Psoas muscle (tissue), 7 donors: ENCODE measurements at regions not wholly inside any gene's neighbourhood (a gene's known extent, or its start where the extent isn't known, plus 50 kb on each side); places are given as distances from the start of the nearest gene placed in this dataset.

Experiments used
- ATAC-seq, 4 donors: fragments of 200-7000 bp; cut with Tn5 transposase; one replicate each; pipeline ENCODE4 v1.9.1; 2020; ENCODE audit warnings: moderate library complexity in 3 of 4, mild to moderate bottlenecking in 2 of 4
- DNase-seq, 2 donors: peaks; one replicate each; pipeline ENCODE4 v3.0.0-alpha.2; 2020
- H3K27ac ChIP-seq: fragments of 200-600 bp; one replicate; pipeline ENCODE4 v1.8.0; 2022
- H3K27me3 ChIP-seq, 3 donors: fragments of 200-600 bp in 1 of 3; one replicate each; pipeline versions ENCODE4 v1.6.1 to v1.8.0; 2013 to 2022; ENCODE audit warnings: low read length in 2 of 3, mild to moderate bottlenecking in 2 of 3, moderate library complexity in 1 of 3; ENCODE audit not compliant: insufficient read depth in 3 of 3
- H3K36me3 ChIP-seq, 2 donors: fragments of 200-600 bp in 1 of 2; one replicate each; pipeline versions ENCODE4 v1.6.1 to v1.8.0; 2013 to 2022; ENCODE audit warnings: low read depth in 1 of 2, mild to moderate bottlenecking in 1 of 2, moderate library complexity in 1 of 2; ENCODE audit not compliant: insufficient read depth in 1 of 2
- H3K4me1 ChIP-seq: fragments of 200-600 bp; one replicate; pipeline ENCODE4 v1.8.0; 2022
- H3K4me3 ChIP-seq: fragments of 200-600 bp; one replicate; pipeline ENCODE4 v1.8.0; 2022; ENCODE audit warnings: mild to moderate bottlenecking
- H3K9me3 ChIP-seq: fragments of 200-600 bp; one replicate; pipeline ENCODE4 v1.8.0; 2022
- CTCF ChIP-seq: fragments of 200-600 bp; IDR thresholded peaks from one replicate; pipeline ENCODE4 v1.8.0; 2022; ENCODE audit warnings: antibody characterized with exemption
- WGBS, 3 donors: extraction: QIAGEN DNeasy Blood & Tissue Kit; methylation state at CpG; one replicate each; pipeline versions ENCODE4 v1.1.6 to v1.1.7; 2013; 5-methylcytosine and 5-hydroxymethylcytosine counted together
- intact Hi-C, 2 donors: fragments of 100-400 bp; cut with DNase I; formaldehyde crosslinking; loops; one replicate each; pipeline versions ENCODE4 v1.11.0 to v1.14.2; 2022
- donor health status: healthy with polysubstance abuse.
- donor health status: DM: no; HTN: no; CAD: no; lungs with moderate emphysema.
- donor health status: Bipolar disorder and iron deficiency.
- donor health status: healthy.
- donor health status: DM: yes; HTN: yes; CAD: no.
- donor health status: DM: no; HTN: no; CAD: no.
- donor health status: DM: yes; HTN: yes; CAD: no.

- Histone ChIP-seq H3K27ac (no peak overlapping the region), H3K36me3 (no peaks in the 10 kb centered on the region), H3K27me3 (no peaks in the 10 kb centered on the region), H3K9me3 (no peaks in the 10 kb centered on the region), H3K4me1 (no peaks in the 10 kb centered on the region), H3K4me3 (no peak overlapping the region)
- DNase-seq (no peak), ATAC-seq (no peak)
- 28 to 41% (median 31%) methylated on average over 1 of the region's 1 CpG for WGBS, 3 donors
- intact Hi-C loops, result no loop called here
- no peak for TF ChIP-seq CTCF
Measured at GRCh38 chr3:22476976-22477375, 726.0 kb upstream of the ZNF385D start.

GRCh38 chr3:22485954-22486353, 717.2 kb upstream of the UBE2E2 start:
- H3K36me3 ChIP-seq, result no peaks in the 10 kb centered on the region
- no peaks in the 10 kb centered on the region for H3K4me1 ChIP-seq
- no peaks in the 10 kb centered on the region for H3K9me3 ChIP-seq
- H3K27ac ChIP-seq, result no peak overlapping the region
- no peak overlapping the region for H3K4me3 ChIP-seq
- TF ChIP-seq CTCF, result no peak
- intact Hi-C loops, result no loop called here
- no peaks in the 10 kb centered on the region for H3K27me3 ChIP-seq
- ATAC-seq (no peak), DNase-seq (no peak)
- 70 to 80% (median 74%) methylated on average over 3 of the region's 3 CpGs for WGBS, 3 donors

- 60 to 88% (median 73%) methylated on average over 1 of the region's 1 CpG for WGBS, 3 donors
- no peaks in the 10 kb centered on the region for H3K36me3 ChIP-seq
- ATAC-seq, result no peak
Measured at GRCh38 chr3:22490747-22491146, 712.4 kb upstream of the UBE2E2 start.

GRCh38 chr3:22491344-22491743, 711.8 kb upstream of the UBE2E2 start:
- H3K36me3 ChIP-seq, result no peaks in the 10 kb centered on the region
- no peak for TF ChIP-seq CTCF
- ATAC-seq (no peak), DNase-seq (no peak)
- H3K27me3 ChIP-seq, result no peaks in the 10 kb centered on the region
- no peak overlapping the region for H3K27ac ChIP-seq
- intact Hi-C loops, result no loop called here
- WGBS, 3 donors, result 46 to 61% (median 53%) methylated on average over 1 of the region's 1 CpG
- H3K4me3 ChIP-seq, result no peak overlapping the region
- no peaks in the 10 kb centered on the region for H3K9me3 ChIP-seq
- H3K4me1 ChIP-seq, result no peaks in the 10 kb centered on the region

More at GRCh38 chr3:22490747-22491146, 712.4 kb upstream of the UBE2E2 start:
- no peak for TF ChIP-seq CTCF
- intact Hi-C loops, result no loop called here
- no peaks in the 10 kb centered on the region for H3K27me3 ChIP-seq
- no peak overlapping the region for H3K4me3 ChIP-seq
- H3K4me1 ChIP-seq, result no peaks in the 10 kb centered on the region
- H3K27ac ChIP-seq, result no peak overlapping the region
- H3K9me3 ChIP-seq, result no peaks in the 10 kb centered on the region
- no peak for DNase-seq

GRCh38 chr3:22492342-22492741, 710.8 kb upstream of the UBE2E2 start:
- H3K4me1 ChIP-seq, result no peaks in the 10 kb centered on the region
- DNase-seq (no peak), ATAC-seq (no peak)
- 84 to 89% (median 86%) methylated on average over 2 of the region's 2 CpGs for WGBS, 3 donors
- H3K36me3 ChIP-seq, result no peaks in the 10 kb centered on the region
- intact Hi-C loops, result no loop called here
- no peak overlapping the region for H3K27ac ChIP-seq
- H3K9me3 ChIP-seq, result no peaks in the 10 kb centered on the region
- no peak overlapping the region for H3K4me3 ChIP-seq
- TF ChIP-seq CTCF, result no peak
- H3K27me3 ChIP-seq, result no peaks in the 10 kb centered on the region
